Globus pallidus (tissue), 1 donor: ENCODE measurements at regions not wholly inside any gene's neighbourhood (a gene's known extent, or its start where the extent isn't known, plus 50 kb on each side); places are given as distances from the start of the nearest gene placed in this dataset.
"Not testable (repeated sequence)": the region's sequence is repeated elsewhere in the genome, so short reads cannot be mapped to it uniquely, and the experiment has no call there.

Source experiments
- DNase-seq: peaks from one replicate; pipeline ENCODE4 v3.0.0-alpha.2; 2015; ENCODE audit warnings: low spot score

- no peak for DNase-seq
Measured at GRCh38 chr16:48105976-48106375, 49.8 kb downstream of the ABCC12 start.

- DNase-seq: no peak
Measured at GRCh38 chr16:48105456-48105855, 50.3 kb downstream of the ABCC12 start.

- no peak for DNase-seq
Measured at GRCh38 chr16:48103591-48103990, 52.2 kb downstream of the ABCC12 start.

GRCh38 chr16:48102083-48103008, 53.4 kb downstream of the ABCC12 start:
- no peak for DNase-seq

GRCh38 chr16:48101069-48101674, 54.6 kb downstream of the ABCC12 start:
- no peak for DNase-seq

GRCh38 chr16:48099455-48099854, 56.3 kb downstream of the ABCC12 start:
- DNase-seq: no peak

GRCh38 chr16:48098472-48098871, 57.3 kb downstream of the ABCC12 start:
- no peak for DNase-seq

- DNase-seq: no peak
Measured at GRCh38 chr16:48091117-48091516, 64.7 kb downstream of the ABCC12 start.

- DNase-seq: no peak
Measured at GRCh38 chr16:48089053-48089792, 66.6 kb downstream of the ABCC12 start.

- DNase-seq: no peak
Measured at GRCh38 chr16:48087639-48088038, 68.2 kb downstream of the ABCC12 start.

GRCh38 chr16:48086422-48086821, 69.4 kb downstream of the ABCC12 start:
- no peak for DNase-seq

- DNase-seq: no peak
Measured at GRCh38 chr16:48085729-48086128, 70.1 kb downstream of the ABCC12 start.

- no peak for DNase-seq
Measured at GRCh38 chr16:48084826-48085225, 71.0 kb downstream of the ABCC12 start.

GRCh38 chr16:48082516-48082915, 73.3 kb downstream of the ABCC12 start:
- no peak for DNase-seq

GRCh38 chr16:48081656-48082055, 74.1 kb downstream of the ABCC12 start:
- no peak for DNase-seq

- no peak for DNase-seq
Measured at GRCh38 chr16:48076455-48077012, 79.3 kb downstream of the ABCC12 start.

- DNase-seq: no peak
Measured at GRCh38 chr16:48075398-48075797, 80.4 kb downstream of the ABCC12 start.

- DNase-seq: no peak
Measured at GRCh38 chr16:48067388-48067787, 88.4 kb downstream of the ABCC12 start.

GRCh38 chr16:48064971-48065370, 90.8 kb downstream of the ABCC12 start:
- DNase-seq: no peak

GRCh38 chr16:48062681-48063080, 93.1 kb downstream of the ABCC12 start:
- no peak for DNase-seq

- DNase-seq: no peak
Measured at GRCh38 chr16:48059936-48060335, 95.9 kb downstream of the ABCC12 start.

- not testable (repeated sequence) for DNase-seq
Measured at GRCh38 chr16:48059190-48059589, 96.6 kb downstream of the ABCC12 start.
